Panc1 (cell line): ENCODE measurements at regions not wholly inside any gene's neighbourhood (a gene's known extent, or its start where the extent isn't known, plus 50 kb on each side); places are given as distances from the start of the nearest gene placed in this dataset.

Source experiments
- CTCF ChIP-seq: fragments of 450-650 bp; IDR thresholded peaks from 2 replicates; pipeline ENCODE4 v1.5.1; 2017; ENCODE audit warnings: mild to moderate bottlenecking
- POLR2AphosphoS5 ChIP-seq: IDR thresholded peaks from 2 replicates; pipeline ENCODE4 v1.6.1; 2012; ENCODE audit warnings: mild to moderate bottlenecking, low read depth, low read length, moderate library complexity
- TCF7L2 ChIP-seq: IDR thresholded peaks from 2 replicates; pipeline ENCODE4 v1.6.1; 2011; ENCODE audit warnings: mild to moderate bottlenecking, low read depth, low read length, inconsistent platforms
- TF ChIP-seq, protein P1 (sequence below), 2 experiments: IDR thresholded peaks; 2 replicates each; pipeline ENCODE4 v1.6.1; 2011 to 2012; ENCODE audit warnings: low read depth in 2 of 2, control low read depth in 1 of 2, low read length in 1 of 2, mild to moderate bottlenecking in 1 of 2, moderate library complexity in 1 of 2; ENCODE audit not compliant: insufficient read depth in 1 of 2

- TF ChIP-seq POLR2AphosphoS5 (no peak), CTCF (no peak), TCF7L2 (no peak)
- TF ChIP-seq, protein P1, sequence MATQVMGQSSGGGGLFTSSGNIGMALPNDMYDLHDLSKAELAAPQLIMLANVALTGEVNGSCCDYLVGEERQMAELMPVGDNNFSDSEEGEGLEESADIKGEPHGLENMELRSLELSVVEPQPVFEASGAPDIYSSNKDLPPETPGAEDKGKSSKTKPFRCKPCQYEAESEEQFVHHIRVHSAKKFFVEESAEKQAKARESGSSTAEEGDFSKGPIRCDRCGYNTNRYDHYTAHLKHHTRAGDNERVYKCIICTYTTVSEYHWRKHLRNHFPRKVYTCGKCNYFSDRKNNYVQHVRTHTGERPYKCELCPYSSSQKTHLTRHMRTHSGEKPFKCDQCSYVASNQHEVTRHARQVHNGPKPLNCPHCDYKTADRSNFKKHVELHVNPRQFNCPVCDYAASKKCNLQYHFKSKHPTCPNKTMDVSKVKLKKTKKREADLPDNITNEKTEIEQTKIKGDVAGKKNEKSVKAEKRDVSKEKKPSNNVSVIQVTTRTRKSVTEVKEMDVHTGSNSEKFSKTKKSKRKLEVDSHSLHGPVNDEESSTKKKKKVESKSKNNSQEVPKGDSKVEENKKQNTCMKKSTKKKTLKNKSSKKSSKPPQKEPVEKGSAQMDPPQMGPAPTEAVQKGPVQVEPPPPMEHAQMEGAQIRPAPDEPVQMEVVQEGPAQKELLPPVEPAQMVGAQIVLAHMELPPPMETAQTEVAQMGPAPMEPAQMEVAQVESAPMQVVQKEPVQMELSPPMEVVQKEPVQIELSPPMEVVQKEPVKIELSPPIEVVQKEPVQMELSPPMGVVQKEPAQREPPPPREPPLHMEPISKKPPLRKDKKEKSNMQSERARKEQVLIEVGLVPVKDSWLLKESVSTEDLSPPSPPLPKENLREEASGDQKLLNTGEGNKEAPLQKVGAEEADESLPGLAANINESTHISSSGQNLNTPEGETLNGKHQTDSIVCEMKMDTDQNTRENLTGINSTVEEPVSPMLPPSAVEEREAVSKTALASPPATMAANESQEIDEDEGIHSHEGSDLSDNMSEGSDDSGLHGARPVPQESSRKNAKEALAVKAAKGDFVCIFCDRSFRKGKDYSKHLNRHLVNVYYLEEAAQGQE (IDR thresholded peaks at IDR 0.05; ENCODE audit: insufficient read depth in 1 of 2, low read depth in 2 of 2, low read length in 1 of 2): no peak
These were observed 184.2 kb upstream of the TPM1 start for GRCh38 chr15:62858343-62858742.
